NCI-H82 treated with DMSO at 0.1 percent for 48 hours (cell line): ENCODE measurements at regions not wholly inside any gene's neighbourhood (a gene's known extent, or its start where the extent isn't known, plus 50 kb on each side); places are given as distances from the start of the nearest gene placed in this dataset.

Source experiments
- DNase-seq: peaks from one replicate; lab custom pipeline; 2025; ENCODE audit not compliant: unreplicated experiment; lab: John Stamatoyannopoulos, UW

GRCh38 chr6:41404182-41404845, 68.9 kb downstream of the NCR2 start:
- DNase-seq: no peak

- peak; percentile 69 for DNase-seq
These were observed 70.7 kb downstream of the NCR2 start for GRCh38 chr6:41405941-41406727.

- no peak for DNase-seq
These were observed 71.5 kb downstream of the NCR2 start for GRCh38 chr6:41406728-41407489.

- DNase-seq: no peak
These were observed 73.2 kb downstream of the NCR2 start for GRCh38 chr6:41408576-41408975.

- DNase-seq: no peak
These were observed 73.6 kb downstream of the NCR2 start for GRCh38 chr6:41408982-41409381.

- no peak for DNase-seq
These were observed 74.1 kb downstream of the NCR2 start for GRCh38 chr6:41409489-41409888.

- no peak for DNase-seq
These were observed 76.6 kb downstream of the NCR2 start for GRCh38 chr6:41411961-41412360.

- DNase-seq: no peak
These were observed 77.8 kb downstream of the NCR2 start for GRCh38 chr6:41413250-41413649.

- no peak for DNase-seq
These were observed 81.1 kb downstream of the NCR2 start for GRCh38 chr6:41416501-41416837.

- no peak for DNase-seq
These were observed 83.3 kb downstream of the NCR2 start for GRCh38 chr6:41418741-41419140.

- no peak for DNase-seq
These were observed 84.0 kb downstream of the NCR2 start for GRCh38 chr6:41419385-41419784.

- no peak for DNase-seq
These were observed 84.8 kb downstream of the NCR2 start for GRCh38 chr6:41420186-41420585.

GRCh38 chr6:41422161-41422560, 86.8 kb downstream of the NCR2 start:
- peak; percentile 95 for DNase-seq

- no peak for DNase-seq
These were observed 87.6 kb downstream of the NCR2 start for GRCh38 chr6:41423002-41423401.

GRCh38 chr6:41424370-41425058, 89.1 kb downstream of the NCR2 start:
- DNase-seq: peak; percentile 58

GRCh38 chr6:41425511-41425910, 90.1 kb downstream of the NCR2 start:
- no peak for DNase-seq

GRCh38 chr6:41426438-41426851, 91.0 kb downstream of the NCR2 start:
- no peak for DNase-seq

GRCh38 chr6:41426888-41427641, 91.7 kb downstream of the NCR2 start:
- no peak for DNase-seq

GRCh38 chr6:41427642-41428335, 92.4 kb downstream of the NCR2 start:
- DNase-seq: no peak

- no peak for DNase-seq
These were observed 93.1 kb downstream of the NCR2 start for GRCh38 chr6:41428336-41428995.
